NB4 (cell line): ENCODE measurements at regions not wholly inside any gene's neighbourhood (a gene's known extent, or its start where the extent isn't known, plus 50 kb on each side); places are given as distances from the start of the nearest gene placed in this dataset.
"Not testable (repeated sequence)": the region's sequence is repeated elsewhere in the genome, so short reads cannot be mapped to it uniquely, and the experiment has no call there.

Experiments used
- DNase-seq: peaks from one replicate; pipeline ENCODE4 v3.0.0; 2010; ENCODE audit warnings: low read depth
- H3K4me3 ChIP-seq: one replicate; pipeline ENCODE4 v1.5.1; 2011; ENCODE audit warnings: mild to moderate bottlenecking, low read depth, low read length, moderate library complexity
- MYC ChIP-seq: IDR thresholded peaks from 2 replicates; pipeline ENCODE4 v1.6.1; 2011; ENCODE audit warnings: low read depth, low read length
- POLR2A ChIP-seq: IDR thresholded peaks from 2 replicates; pipeline ENCODE4 v1.6.1; 2011; ENCODE audit warnings: mild to moderate bottlenecking; ENCODE audit not compliant: insufficient read length; ENCODE audit errors: extremely low read depth
- TF ChIP-seq, protein P1 (sequence below): IDR thresholded peaks from one replicate; pipeline ENCODE4 v1.5.1; 2012; ENCODE audit warnings: low read depth, low read length
- TF ChIP-seq, protein P2 (sequence below): IDR thresholded peaks from 2 replicates; pipeline ENCODE4 v1.6.1; 2011; ENCODE audit warnings: low read depth, low read length

DNA sequence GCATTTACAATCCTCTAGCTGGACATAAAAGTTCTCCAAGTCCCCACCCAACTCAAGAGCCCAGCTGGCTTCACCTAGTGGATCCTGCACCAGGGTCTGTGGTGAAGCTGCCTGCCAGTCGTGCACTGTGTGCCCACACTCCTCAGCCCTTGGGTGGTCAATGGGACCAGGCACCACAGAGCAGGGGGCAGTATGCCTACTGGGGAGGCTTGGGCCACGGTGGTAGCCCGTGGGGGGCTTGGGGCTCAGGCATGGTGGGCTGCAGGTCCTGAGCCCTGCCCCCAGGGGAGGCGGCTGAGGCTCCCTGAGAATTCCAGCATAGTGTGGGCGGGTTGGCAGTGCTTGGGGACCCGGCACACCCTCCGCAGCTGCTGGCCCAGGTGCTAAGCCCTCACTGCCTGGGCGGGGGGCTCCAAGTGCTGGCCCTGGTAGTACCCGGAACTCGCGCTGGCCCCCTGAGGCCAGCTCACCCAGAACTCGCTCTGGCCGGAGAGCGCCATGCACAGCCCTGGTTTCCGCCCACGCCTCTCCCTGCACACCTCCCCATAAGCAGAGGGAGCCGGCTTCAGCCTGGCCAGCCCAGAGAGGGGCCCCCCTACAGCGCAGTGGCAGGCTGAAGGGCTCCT, 1473.4 kb downstream of the SUCLG1 start:
- no peak for TF ChIP-seq POLR2A
- TF ChIP-seq, protein P1, sequence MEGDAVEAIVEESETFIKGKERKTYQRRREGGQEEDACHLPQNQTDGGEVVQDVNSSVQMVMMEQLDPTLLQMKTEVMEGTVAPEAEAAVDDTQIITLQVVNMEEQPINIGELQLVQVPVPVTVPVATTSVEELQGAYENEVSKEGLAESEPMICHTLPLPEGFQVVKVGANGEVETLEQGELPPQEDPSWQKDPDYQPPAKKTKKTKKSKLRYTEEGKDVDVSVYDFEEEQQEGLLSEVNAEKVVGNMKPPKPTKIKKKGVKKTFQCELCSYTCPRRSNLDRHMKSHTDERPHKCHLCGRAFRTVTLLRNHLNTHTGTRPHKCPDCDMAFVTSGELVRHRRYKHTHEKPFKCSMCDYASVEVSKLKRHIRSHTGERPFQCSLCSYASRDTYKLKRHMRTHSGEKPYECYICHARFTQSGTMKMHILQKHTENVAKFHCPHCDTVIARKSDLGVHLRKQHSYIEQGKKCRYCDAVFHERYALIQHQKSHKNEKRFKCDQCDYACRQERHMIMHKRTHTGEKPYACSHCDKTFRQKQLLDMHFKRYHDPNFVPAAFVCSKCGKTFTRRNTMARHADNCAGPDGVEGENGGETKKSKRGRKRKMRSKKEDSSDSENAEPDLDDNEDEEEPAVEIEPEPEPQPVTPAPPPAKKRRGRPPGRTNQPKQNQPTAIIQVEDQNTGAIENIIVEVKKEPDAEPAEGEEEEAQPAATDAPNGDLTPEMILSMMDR = no peak
- H3K4me3 ChIP-seq = no peak overlapping the region
- DNase-seq = no peak

GRCh38 chr2:82968358-82968757, 1490.7 kb downstream of the SUCLG1 start:
- no peak for DNase-seq
- H3K4me3 ChIP-seq = no peak overlapping the region
- TF ChIP-seq POLR2A = no peak
- TF ChIP-seq, protein P1 = no peak
- TF ChIP-seq, protein P2, sequence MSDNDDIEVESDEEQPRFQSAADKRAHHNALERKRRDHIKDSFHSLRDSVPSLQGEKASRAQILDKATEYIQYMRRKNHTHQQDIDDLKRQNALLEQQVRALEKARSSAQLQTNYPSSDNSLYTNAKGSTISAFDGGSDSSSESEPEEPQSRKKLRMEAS = no peak
- no peak for TF ChIP-seq MYC

DNA sequence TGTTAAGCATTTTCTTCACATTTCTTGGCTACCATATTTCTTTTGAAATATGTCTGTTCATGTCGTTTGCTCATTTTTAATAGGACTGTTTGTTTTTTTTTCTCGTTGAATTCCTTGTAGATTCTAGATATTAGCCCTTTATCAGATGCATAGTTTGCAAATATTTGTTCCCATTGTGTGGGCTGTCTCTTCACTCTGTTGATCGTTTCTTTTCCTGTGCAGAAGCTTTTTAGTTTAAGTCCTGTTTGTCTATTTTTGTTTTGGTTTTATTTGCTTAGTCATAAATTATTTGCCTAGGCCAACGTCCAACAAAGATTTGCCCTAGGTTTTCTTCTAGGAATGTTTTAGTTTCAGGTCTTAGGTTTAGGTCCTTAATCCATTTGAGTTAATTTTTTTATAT, 1494.7 kb downstream of the SUCLG1 start:
- H3K4me3 ChIP-seq = no peak overlapping the region
- no peak for TF ChIP-seq MYC
- TF ChIP-seq, protein P1 = no peak
- TF ChIP-seq POLR2A = no peak
- TF ChIP-seq, protein P2 = no peak
- no peak for DNase-seq

- DNase-seq = no peak
- H3K4me3 ChIP-seq = no peak overlapping the region
- TF ChIP-seq MYC (no peak), POLR2A (no peak)
These were observed 1499.4 kb downstream of the SUCLG1 start for GRCh38 chr2:82959727-82960126.

- TF ChIP-seq MYC = no peak
- TF ChIP-seq, protein P1 = no peak
- no peak for TF ChIP-seq POLR2A
- TF ChIP-seq, protein P2 = no peak
- no peak overlapping the region for H3K4me3 ChIP-seq
- DNase-seq = no peak
These were observed 1504.2 kb downstream of the SUCLG1 start for GRCh38 chr2:82954868-82955267.

DNA sequence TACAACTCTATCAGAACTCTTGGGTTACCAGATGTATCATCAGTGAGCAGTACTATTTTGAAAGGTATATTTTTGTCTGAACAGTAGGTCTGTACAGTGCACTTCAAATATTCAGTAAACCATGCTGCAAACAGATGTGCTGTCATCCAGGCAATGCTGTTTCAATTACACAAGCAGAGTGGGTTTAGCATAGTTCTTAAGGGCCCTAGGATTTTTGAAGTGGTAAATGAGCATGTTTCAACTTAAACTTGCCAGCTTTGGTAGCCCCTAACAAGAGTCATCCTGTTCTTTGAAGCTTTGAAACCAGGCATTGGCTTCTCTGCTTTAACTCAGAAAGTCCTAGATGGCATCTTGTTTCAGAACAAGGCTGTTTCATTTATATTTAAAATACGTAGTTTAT, 1519.9 kb downstream of the SUCLG1 start:
- TF ChIP-seq, protein P2 = no peak
- TF ChIP-seq, protein P1 = no peak
- TF ChIP-seq MYC (no peak), POLR2A (no peak)
- H3K4me3 ChIP-seq = no peak overlapping the region
- no peak for DNase-seq

DNA sequence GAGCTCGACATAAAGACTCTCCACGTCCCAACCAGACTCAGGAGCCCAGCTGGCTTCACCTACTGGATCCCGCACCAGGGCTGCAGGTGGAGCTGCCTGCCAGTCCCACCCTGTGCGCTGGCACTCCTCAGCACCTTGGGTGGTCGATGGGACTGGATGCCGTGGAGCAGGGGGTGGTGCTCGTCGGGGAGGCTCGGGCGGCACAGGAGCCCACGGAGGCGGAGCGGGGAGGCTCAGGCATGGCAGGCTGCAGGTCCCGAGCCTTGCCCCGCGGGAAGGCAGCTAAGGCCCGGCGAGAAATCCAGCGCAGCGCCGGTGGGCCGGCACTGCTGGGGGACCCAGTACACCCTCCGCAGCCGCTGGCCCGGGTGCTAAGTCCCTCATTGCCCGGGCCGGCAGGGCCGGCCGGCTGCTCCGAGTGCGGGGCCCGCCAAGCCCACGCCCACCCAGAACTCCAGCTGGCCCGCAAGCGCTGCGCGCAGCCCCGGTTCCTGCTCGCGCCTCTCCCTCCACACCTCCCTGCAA, 1520.7 kb downstream of the SUCLG1 start:
- DNase-seq = not testable (repeated sequence)

More for the DNA sequence above, 1520.7 kb downstream of the SUCLG1 start:
- H3K4me3 ChIP-seq = not testable (repeated sequence)
